Stomach (tissue), 8 donors: ENCODE measurements at regions not wholly inside any gene's neighbourhood (a gene's known extent, or its start where the extent isn't known, plus 50 kb on each side); places are given as distances from the start of the nearest gene placed in this dataset.

ENCODE experiments used
- DNase-seq, 2 donors: peaks; one replicate each; pipeline versions ENCODE4 v3.0.0 to v3.0.0-alpha.2; 2013 to 2019
- H3K27ac ChIP-seq, 5 donors: fragments of 200-600 bp in 4 of 5; sonication (generic) in 4 of 5; one replicate each; pipeline ENCODE4 v1.5.1; 2013 to 2019; ENCODE audit warnings: mild to moderate bottlenecking in 1 of 5, moderate library complexity in 1 of 5
- H3K27me3 ChIP-seq, 3 donors: fragments of 200-600 bp; sonication (generic); one replicate each; pipeline ENCODE4 v1.5.1; 2017 to 2019; ENCODE audit warnings: mixed run types in 1 of 3
- H3K36me3 ChIP-seq, 4 donors: fragments of 200-600 bp; sonication (generic); 1 replicate in 3 of 4; 2 replicates in 1 of 4; pipeline ENCODE4 v1.5.1; 2016 to 2019
- H3K4me1 ChIP-seq, 4 donors: fragments of 200-600 bp; sonication (generic); one replicate each; pipeline ENCODE4 v1.5.1; 2016 to 2019
- H3K4me3 ChIP-seq, 4 donors: fragments of 200-600 bp; sonication (generic) in 3 of 4; one replicate each; pipeline ENCODE4 v1.5.1; 2016 to 2019; ENCODE audit warnings: mild to moderate bottlenecking in 1 of 4
- H3K9me3 ChIP-seq, 4 donors: fragments of 200-600 bp; sonication (generic); one replicate each; pipeline ENCODE4 v1.5.1; 2016 to 2019
- EP300 ChIP-seq: sonication (generic); formaldehyde crosslinking; IDR thresholded peaks from one replicate; pipeline ENCODE4 v1.6.1; 2017; ENCODE audit warnings: antibody characterized with exemption
- POLR2A ChIP-seq, 4 donors: fragments of 450-650 bp; IDR thresholded peaks; one replicate each; pipeline ENCODE4 v1.6.1; 2016; ENCODE audit warnings: antibody characterized with exemption in 4 of 4, control low read depth in 2 of 4, mild to moderate bottlenecking in 1 of 4, moderate library complexity in 1 of 4
- POLR2AphosphoS5 ChIP-seq, 3 donors: sonication (generic); formaldehyde crosslinking; IDR thresholded peaks; one replicate each; pipeline ENCODE4 v1.6.1; 2016; ENCODE audit warnings: antibody characterized with exemption in 3 of 3
- WGBS, 5 donors: extraction: QIAGEN DNeasy Blood & Tissue Kit in 3 of 5; methylation state at CpG; one replicate each; pipeline versions ENCODE4 v1.1.5 to v1.1.7; 2013 to 2018; 5-methylcytosine and 5-hydroxymethylcytosine counted together
- intact Hi-C: fragments of 100-400 bp; cut with DNase I; formaldehyde crosslinking; loops from one replicate; pipeline ENCODE4 v1.15.1; 2023; ENCODE audit warnings: low total_unique reads
- TF ChIP-seq, protein P1 (sequence below), 7 experiments: fragments of 450-650 bp in 4 of 7; fragments of 200-600 bp in 3 of 7; sonication (generic) in 3 of 7; IDR thresholded peaks; one replicate each; pipeline ENCODE4 v1.5.1; 2016 to 2019; ENCODE audit warnings: antibody characterized with exemption in 7 of 7, control low read depth in 2 of 7, mild to moderate bottlenecking in 1 of 7
- donor health status: healthy with polysubstance abuse.
- donor health status: Bipolar disorder and iron deficiency.
- donor health status: healthy.

GRCh38 chrX:40298069-40298468 is 200.3 kb upstream of the BCOR start:
- Histone ChIP-seq H3K27ac (no peak overlapping the region), H3K4me3 (no peak overlapping the region), H3K27me3 (peaks cover 0 to 10% (median 0%) of the 10 kb centered on the region in 3 donors), H3K36me3 (no peaks in the 10 kb centered on the region), H3K9me3 (no peaks in the 10 kb centered on the region), H3K4me1 (no peaks in the 10 kb centered on the region)
- TF ChIP-seq, protein P1, sequence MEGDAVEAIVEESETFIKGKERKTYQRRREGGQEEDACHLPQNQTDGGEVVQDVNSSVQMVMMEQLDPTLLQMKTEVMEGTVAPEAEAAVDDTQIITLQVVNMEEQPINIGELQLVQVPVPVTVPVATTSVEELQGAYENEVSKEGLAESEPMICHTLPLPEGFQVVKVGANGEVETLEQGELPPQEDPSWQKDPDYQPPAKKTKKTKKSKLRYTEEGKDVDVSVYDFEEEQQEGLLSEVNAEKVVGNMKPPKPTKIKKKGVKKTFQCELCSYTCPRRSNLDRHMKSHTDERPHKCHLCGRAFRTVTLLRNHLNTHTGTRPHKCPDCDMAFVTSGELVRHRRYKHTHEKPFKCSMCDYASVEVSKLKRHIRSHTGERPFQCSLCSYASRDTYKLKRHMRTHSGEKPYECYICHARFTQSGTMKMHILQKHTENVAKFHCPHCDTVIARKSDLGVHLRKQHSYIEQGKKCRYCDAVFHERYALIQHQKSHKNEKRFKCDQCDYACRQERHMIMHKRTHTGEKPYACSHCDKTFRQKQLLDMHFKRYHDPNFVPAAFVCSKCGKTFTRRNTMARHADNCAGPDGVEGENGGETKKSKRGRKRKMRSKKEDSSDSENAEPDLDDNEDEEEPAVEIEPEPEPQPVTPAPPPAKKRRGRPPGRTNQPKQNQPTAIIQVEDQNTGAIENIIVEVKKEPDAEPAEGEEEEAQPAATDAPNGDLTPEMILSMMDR (IDR thresholded peaks at IDR 0.05), result no peak
- TF ChIP-seq POLR2AphosphoS5 (IDR thresholded peaks at IDR 0.05), result no peak
- TF ChIP-seq EP300, result no peak
- no peak for TF ChIP-seq POLR2A (IDR thresholded peaks at IDR 0.05)
- DNase-seq, result no peak
- intact Hi-C loops, result no loop called here
- WGBS, 5 donors, result 35 to 60% (median 54%) methylated on average over 7 of the region's 7 CpGs

GRCh38 chrX:40291553-40291952 is 193.8 kb upstream of the BCOR start:
- intact Hi-C loops, result no loop called here
- Histone ChIP-seq H3K27ac (no peak overlapping the region), H3K4me1 (no peaks in the 10 kb centered on the region), H3K27me3 (no peaks in the 10 kb centered on the region), H3K9me3 (peaks cover 0 to 31% (median 15%) of the 10 kb centered on the region in 4 donors), H3K36me3 (no peaks in the 10 kb centered on the region), H3K4me3 (no peak overlapping the region)
- no peak for DNase-seq
- TF ChIP-seq POLR2A (IDR thresholded peaks at IDR 0.05) (no peak), POLR2AphosphoS5 (IDR thresholded peaks at IDR 0.05) (no peak), EP300 (no peak)
- TF ChIP-seq, protein P1 (IDR thresholded peaks at IDR 0.05), result no peak
- 55 to 86% (median 63%) methylated on average over 2 of the region's 2 CpGs for WGBS, 5 donors

GRCh38 chrX:40290517-40290916 is 192.8 kb upstream of the BCOR start:
- H3K27ac ChIP-seq, result no peak overlapping the region
- H3K4me1 ChIP-seq, result no peaks in the 10 kb centered on the region
- no peak overlapping the region for H3K4me3 ChIP-seq
- WGBS, 5 donors, result 56 to 87% (median 62%) methylated on average over 7 of the region's 7 CpGs
- peaks cover 0 to 40% (median 18%) of the 10 kb centered on the region in 4 donors for H3K9me3 ChIP-seq
- TF ChIP-seq POLR2AphosphoS5 (IDR thresholded peaks at IDR 0.05) (no peak), POLR2A (IDR thresholded peaks at IDR 0.05) (no peak), EP300 (no peak)
- TF ChIP-seq, protein P1 (IDR thresholded peaks at IDR 0.05), result no peak
- peak in 1 of 2 donors; percentile 54 for DNase-seq
- H3K36me3 ChIP-seq, result no peaks in the 10 kb centered on the region
- intact Hi-C loops, result no loop called here
- no peaks in the 10 kb centered on the region for H3K27me3 ChIP-seq

- Histone ChIP-seq H3K4me1 (no peaks in the 10 kb centered on the region), H3K27ac (no peak overlapping the region), H3K4me3 (no peak overlapping the region), H3K36me3 (no peaks in the 10 kb centered on the region), H3K9me3 (peaks cover 0 to 56% (median 24%) of the 10 kb centered on the region in 4 donors), H3K27me3 (no peaks in the 10 kb centered on the region)
- intact Hi-C loops, result no loop called here
- WGBS, 5 donors, result 74 to 94% (median 80%) methylated on average over 1 to 2 of the region's 2 CpGs
- DNase-seq, result no peak
- TF ChIP-seq POLR2AphosphoS5 (IDR thresholded peaks at IDR 0.05) (no peak), EP300 (no peak), POLR2A (IDR thresholded peaks at IDR 0.05) (no peak)
- TF ChIP-seq, protein P1 (IDR thresholded peaks at IDR 0.05), result no peak
Observed at GRCh38 chrX:40285876-40286275, 188.1 kb upstream of the BCOR start.
